ENCODE measurements at regions not wholly inside any gene's neighbourhood (a gene's known extent, or its start where the extent isn't known, plus 50 kb on each side); places are given as distances from the start of the nearest gene placed in this dataset.

- H3F3A ChIP-seq (ENCODE audit: insufficient read depth, low read length) = no peaks in the 10 kb centered on the region
- no peak overlapping the region for H3K4me2 ChIP-seq (ENCODE audit: low read length)
- H3K79me2 ChIP-seq (ENCODE audit: insufficient read depth, low read length) = no peaks in the 10 kb centered on the region
- H3K27me3 ChIP-seq (ENCODE audit: insufficient read depth, low read length) = no peaks in the 10 kb centered on the region
- no peak overlapping the region for H3K4me3 ChIP-seq (ENCODE audit: low read depth, low read length, poor library complexity, severe bottlenecking)
- no peaks in the 10 kb centered on the region for H3K9me2 ChIP-seq (ENCODE audit: low read depth, low read length)
- no peak for TF ChIP-seq EZH2 (IDR thresholded peaks at IDR 0.05; ENCODE audit: borderline replicate concordance, low read length)
- TF ChIP-seq, protein P1, sequence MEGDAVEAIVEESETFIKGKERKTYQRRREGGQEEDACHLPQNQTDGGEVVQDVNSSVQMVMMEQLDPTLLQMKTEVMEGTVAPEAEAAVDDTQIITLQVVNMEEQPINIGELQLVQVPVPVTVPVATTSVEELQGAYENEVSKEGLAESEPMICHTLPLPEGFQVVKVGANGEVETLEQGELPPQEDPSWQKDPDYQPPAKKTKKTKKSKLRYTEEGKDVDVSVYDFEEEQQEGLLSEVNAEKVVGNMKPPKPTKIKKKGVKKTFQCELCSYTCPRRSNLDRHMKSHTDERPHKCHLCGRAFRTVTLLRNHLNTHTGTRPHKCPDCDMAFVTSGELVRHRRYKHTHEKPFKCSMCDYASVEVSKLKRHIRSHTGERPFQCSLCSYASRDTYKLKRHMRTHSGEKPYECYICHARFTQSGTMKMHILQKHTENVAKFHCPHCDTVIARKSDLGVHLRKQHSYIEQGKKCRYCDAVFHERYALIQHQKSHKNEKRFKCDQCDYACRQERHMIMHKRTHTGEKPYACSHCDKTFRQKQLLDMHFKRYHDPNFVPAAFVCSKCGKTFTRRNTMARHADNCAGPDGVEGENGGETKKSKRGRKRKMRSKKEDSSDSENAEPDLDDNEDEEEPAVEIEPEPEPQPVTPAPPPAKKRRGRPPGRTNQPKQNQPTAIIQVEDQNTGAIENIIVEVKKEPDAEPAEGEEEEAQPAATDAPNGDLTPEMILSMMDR (IDR thresholded peaks at IDR 0.05; ENCODE audit: low read length) = no peak
- H3K36me3 ChIP-seq (ENCODE audit: insufficient read depth, low read length) = no peaks in the 10 kb centered on the region
- H3K9ac ChIP-seq (ENCODE audit: low read length) = no peak overlapping the region
- H2AFZ ChIP-seq (ENCODE audit: low read length) = no peak overlapping the region
- no peak overlapping the region for H3K27ac ChIP-seq (ENCODE audit: low read depth, low read length, poor library complexity, severe bottlenecking)
- H4K20me1 ChIP-seq (ENCODE audit: insufficient read depth, low read length) = no peaks in the 10 kb centered on the region
- H3K9me3 ChIP-seq (ENCODE audit: low read length) = no peaks in the 10 kb centered on the region
- H3K4me1 ChIP-seq (ENCODE audit: insufficient read depth, low read length, severe bottlenecking) = no peaks in the 10 kb centered on the region
These were observed 160.1 kb downstream of the TBX15 start for GRCh38 chr1:118828038-118828437.

DNA sequence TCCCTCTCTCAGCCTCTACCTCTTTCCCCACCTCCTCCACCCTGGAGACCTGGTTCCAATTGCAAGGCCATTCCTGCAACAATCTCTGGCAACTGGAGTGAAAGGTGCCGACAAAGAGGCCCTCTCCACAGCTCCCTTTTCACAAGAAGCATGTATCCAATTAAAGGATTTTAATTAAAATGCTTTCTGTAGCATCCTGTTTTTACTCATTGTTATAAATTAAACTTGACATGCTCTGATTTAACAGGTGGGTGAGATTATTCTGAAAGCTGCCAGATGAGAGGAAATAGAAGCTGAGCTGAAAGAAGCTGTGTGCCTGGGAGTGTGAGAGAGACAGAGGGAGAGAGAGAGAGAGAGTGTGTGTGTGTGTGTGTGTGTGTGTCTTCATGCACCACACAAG is 160.5 kb downstream of the TBX15 start:
- Histone ChIP-seq H4K20me1 (ENCODE audit: insufficient read depth, low read length) (no peaks in the 10 kb centered on the region), H3K36me3 (ENCODE audit: insufficient read depth, low read length) (no peaks in the 10 kb centered on the region), H3K4me2 (ENCODE audit: low read length) (no peak overlapping the region), H3K4me1 (ENCODE audit: insufficient read depth, low read length, severe bottlenecking) (no peaks in the 10 kb centered on the region), H3K27me3 (ENCODE audit: insufficient read depth, low read length) (no peaks in the 10 kb centered on the region), H3K27ac (ENCODE audit: low read depth, low read length, poor library complexity, severe bottlenecking) (no peak overlapping the region), H3K9me2 (ENCODE audit: low read depth, low read length) (no peaks in the 10 kb centered on the region), H3F3A (ENCODE audit: insufficient read depth, low read length) (no peaks in the 10 kb centered on the region), H3K4me3 (ENCODE audit: low read depth, low read length, poor library complexity, severe bottlenecking) (no peak overlapping the region), H2AFZ (ENCODE audit: low read length) (no peak overlapping the region), H3K9ac (ENCODE audit: low read length) (no peak overlapping the region), H3K79me2 (ENCODE audit: insufficient read depth, low read length) (no peaks in the 10 kb centered on the region), H3K9me3 (ENCODE audit: low read length) (no peaks in the 10 kb centered on the region)
- TF ChIP-seq EZH2 (IDR thresholded peaks at IDR 0.05; ENCODE audit: borderline replicate concordance, low read length) = no peak
- TF ChIP-seq, protein P1 (IDR thresholded peaks at IDR 0.05; ENCODE audit: low read length) = no peak

GRCh38 chr1:118827207-118827606 is 160.9 kb downstream of the TBX15 start:
- H3K9me3 ChIP-seq (ENCODE audit: low read length) = no peaks in the 10 kb centered on the region
- H3K9me2 ChIP-seq (ENCODE audit: low read depth, low read length) = no peaks in the 10 kb centered on the region
- no peaks in the 10 kb centered on the region for H3K79me2 ChIP-seq (ENCODE audit: insufficient read depth, low read length)
- H3F3A ChIP-seq (ENCODE audit: insufficient read depth, low read length) = no peaks in the 10 kb centered on the region
- TF ChIP-seq, protein P1 (IDR thresholded peaks at IDR 0.05; ENCODE audit: low read length) = no peak
- no peak for TF ChIP-seq EZH2 (IDR thresholded peaks at IDR 0.05; ENCODE audit: borderline replicate concordance, low read length)
- H3K9ac ChIP-seq (ENCODE audit: low read length) = no peak overlapping the region
- no peaks in the 10 kb centered on the region for H3K27me3 ChIP-seq (ENCODE audit: insufficient read depth, low read length)
- H3K27ac ChIP-seq (ENCODE audit: low read depth, low read length, poor library complexity, severe bottlenecking) = no peak overlapping the region
- no peaks in the 10 kb centered on the region for H4K20me1 ChIP-seq (ENCODE audit: insufficient read depth, low read length)
- no peaks in the 10 kb centered on the region for H3K4me1 ChIP-seq (ENCODE audit: insufficient read depth, low read length, severe bottlenecking)
- no peak overlapping the region for H3K4me3 ChIP-seq (ENCODE audit: low read depth, low read length, poor library complexity, severe bottlenecking)
- H3K4me2 ChIP-seq (ENCODE audit: low read length) = no peak overlapping the region
- H2AFZ ChIP-seq (ENCODE audit: low read length) = no peak overlapping the region
- H3K36me3 ChIP-seq (ENCODE audit: insufficient read depth, low read length) = no peaks in the 10 kb centered on the region
